ENCODE measurements at regions not wholly inside any gene's neighbourhood (a gene's known extent, or its start where the extent isn't known, plus 50 kb on each side); places are given as distances from the start of the nearest gene placed in this dataset.

DNA sequence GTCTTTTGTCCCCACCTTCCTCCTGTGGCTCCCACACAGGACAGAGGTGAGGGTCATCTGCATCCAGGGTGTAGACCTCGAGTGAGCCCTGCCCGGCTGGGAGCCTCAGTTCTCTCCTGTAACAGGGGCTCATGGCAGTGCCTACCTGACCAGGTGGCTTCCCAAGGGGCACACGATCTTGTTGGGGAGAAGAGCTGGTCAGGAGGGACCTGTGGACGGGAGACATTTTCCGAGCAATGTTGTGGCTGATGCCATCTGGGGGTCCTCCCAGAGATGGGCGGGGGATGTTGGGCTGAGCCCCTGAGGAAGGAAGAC is 51.9 kb downstream of the CEBPB start:
- peaks cover 3% of the 10 kb centered on the region for H3K4me1 ChIP-seq (ENCODE audit: control insufficient read depth, insufficient read depth, low read length, poor library complexity, severe bottlenecking)
- H3K4me3 ChIP-seq (ENCODE audit: extremely low read depth, insufficient read depth, low read length, poor library complexity, severe bottlenecking), result no peak overlapping the region
- 86 to 92% methylated on average over 4 to 6 of the region's 6 CpGs for WGBS, 2 experiments (ENCODE audit: insufficient coverage in 2 of 2)
- H3K27ac ChIP-seq (ENCODE audit: low read depth, low read length, severe bottlenecking), result no peak overlapping the region
- no peaks in the 10 kb centered on the region for H3K36me3 ChIP-seq (ENCODE audit: control insufficient read depth, insufficient read depth, low read length)
- H3K9me3 ChIP-seq (ENCODE audit: control insufficient read depth, low read length), result no peaks in the 10 kb centered on the region

DNA sequence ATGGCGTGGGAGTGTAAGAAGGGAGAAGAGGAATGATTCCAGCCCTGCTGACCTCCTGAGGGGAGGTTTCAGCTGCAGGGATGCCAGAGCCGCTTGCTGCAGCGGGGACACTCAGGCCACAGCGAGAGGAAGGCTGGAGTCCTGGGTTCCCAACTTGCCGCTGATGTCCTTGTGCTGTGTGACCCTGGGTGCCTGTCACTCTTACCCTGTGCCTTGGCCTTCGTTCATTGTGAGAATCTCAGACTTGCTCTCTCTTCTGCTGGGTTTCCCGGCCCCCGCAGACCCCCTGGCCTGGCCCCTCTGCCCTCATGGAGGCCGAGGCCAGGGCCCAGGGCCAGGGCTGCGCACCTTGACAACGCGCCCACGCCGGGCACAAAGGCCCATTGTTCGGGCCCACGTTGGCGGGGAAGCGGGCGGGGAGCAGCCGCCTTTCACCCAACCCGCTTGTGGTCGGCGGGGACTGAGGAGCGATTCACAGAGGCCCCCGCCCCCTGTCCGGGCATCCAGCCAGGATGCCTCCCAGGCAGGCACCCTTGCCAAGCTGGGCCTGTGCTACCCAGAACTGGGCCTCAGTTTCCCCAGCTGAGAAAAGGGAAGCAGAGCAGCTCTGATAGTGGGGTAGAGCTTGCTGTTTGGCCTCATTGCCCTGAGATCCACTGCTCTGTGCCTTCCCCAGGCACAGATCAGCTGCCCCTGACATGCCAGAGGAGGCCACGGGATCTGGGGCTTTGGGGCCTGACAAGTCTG is 52.4 kb downstream of the CEBPB start:
- 94 to 95% methylated on average over 25 to 27 of the region's 27 CpGs for WGBS, 2 experiments (ENCODE audit: insufficient coverage in 2 of 2)

DNA sequence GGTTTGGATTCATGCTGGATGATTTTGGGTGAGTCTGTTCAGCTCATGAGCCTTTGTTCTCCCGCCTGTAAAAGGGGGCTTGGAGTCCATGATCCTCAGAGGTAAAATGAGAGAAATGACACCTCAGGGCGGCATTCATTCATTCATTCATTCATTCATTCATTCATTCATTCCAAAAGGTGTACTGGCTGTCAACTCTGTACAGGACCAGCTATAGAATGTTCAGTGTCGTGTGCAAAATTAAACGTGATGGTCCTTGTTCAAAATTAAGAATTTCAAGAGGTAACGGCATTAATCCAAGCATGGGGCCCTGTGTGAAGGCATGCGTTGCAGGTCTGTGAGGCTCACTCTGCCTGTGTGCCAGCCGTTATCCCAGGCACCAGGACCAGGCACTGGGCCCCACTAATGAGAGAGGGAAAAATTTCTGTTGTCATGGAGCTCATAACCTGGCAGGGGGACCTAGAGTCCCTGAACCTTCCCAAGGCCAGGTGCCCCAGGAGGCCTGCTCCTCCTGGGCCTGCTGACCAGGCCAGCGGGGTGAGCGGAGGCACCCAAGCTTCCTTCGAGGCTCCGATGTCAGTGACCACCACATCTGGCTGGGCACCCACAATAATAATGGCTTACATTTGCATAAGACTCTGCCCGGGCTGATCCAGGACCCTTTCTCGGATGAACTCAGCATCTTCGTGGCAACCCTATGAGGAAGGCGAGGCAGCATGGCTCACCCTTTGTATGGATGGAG is 53.2 kb downstream of the CEBPB start:
- H3K4me3 ChIP-seq (ENCODE audit: extremely low read depth, insufficient read depth, low read length, poor library complexity, severe bottlenecking), result no peak overlapping the region
- H3K36me3 ChIP-seq (ENCODE audit: control insufficient read depth, insufficient read depth, low read length), result no peaks in the 10 kb centered on the region
- 93 to 94% methylated on average over 14 of the region's 15 CpGs for WGBS, 2 experiments (ENCODE audit: insufficient coverage in 2 of 2)
- no peaks in the 10 kb centered on the region for H3K9me3 ChIP-seq (ENCODE audit: control insufficient read depth, low read length)
- H3K27ac ChIP-seq (ENCODE audit: low read depth, low read length, severe bottlenecking), result no peak overlapping the region
- peaks cover 9% of the 10 kb centered on the region for H3K4me1 ChIP-seq (ENCODE audit: control insufficient read depth, insufficient read depth, low read length, poor library complexity, severe bottlenecking)

More for the DNA sequence above, 52.4 kb downstream of the CEBPB start:
- Histone ChIP-seq H3K9me3 (ENCODE audit: control insufficient read depth, low read length) (no peaks in the 10 kb centered on the region), H3K36me3 (ENCODE audit: control insufficient read depth, insufficient read depth, low read length) (no peaks in the 10 kb centered on the region), H3K4me1 (ENCODE audit: control insufficient read depth, insufficient read depth, low read length, poor library complexity, severe bottlenecking) (peaks cover 9% of the 10 kb centered on the region), H3K4me3 (ENCODE audit: extremely low read depth, insufficient read depth, low read length, poor library complexity, severe bottlenecking) (no peak overlapping the region), H3K27ac (ENCODE audit: low read depth, low read length, severe bottlenecking) (no peak overlapping the region)

DNA sequence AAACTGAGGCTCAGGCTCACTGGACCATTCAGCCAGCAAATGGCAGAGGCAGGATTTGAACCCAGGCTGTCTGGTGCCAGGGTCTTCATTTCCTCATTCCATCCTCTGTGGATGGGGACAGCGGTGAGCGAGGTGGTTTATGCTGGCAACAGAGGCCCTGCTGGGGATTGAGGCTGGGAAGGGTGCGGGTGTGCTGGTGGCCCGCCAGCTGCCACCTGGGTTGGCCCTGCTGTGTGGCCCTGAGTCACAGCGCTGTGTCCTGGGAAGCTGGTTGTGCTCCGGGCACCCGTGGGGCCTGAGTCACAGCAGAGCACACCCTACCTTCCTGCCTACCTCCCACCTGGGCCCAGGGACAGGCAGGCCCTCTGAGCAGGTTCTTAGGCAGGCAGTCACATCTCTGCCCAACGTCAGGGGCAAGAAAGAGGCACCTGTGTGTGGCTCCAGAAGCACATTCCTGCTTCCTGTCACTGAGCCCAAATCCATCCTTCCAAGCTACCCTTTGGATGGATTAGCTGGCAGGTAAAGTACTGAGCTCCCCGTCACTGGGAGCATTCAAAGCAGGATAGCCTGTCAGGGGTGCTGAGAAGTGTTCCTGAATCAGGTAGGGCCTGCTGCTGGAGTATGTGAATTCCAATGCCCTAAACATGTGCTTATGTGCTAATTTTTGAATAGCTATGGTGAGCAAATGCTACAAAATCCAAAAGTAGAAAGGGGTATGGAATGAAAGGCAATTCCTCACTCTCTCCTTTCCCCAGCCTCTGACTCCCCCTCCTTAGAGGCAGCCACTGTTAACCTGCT is 53.9 kb downstream of the CEBPB start:
- Histone ChIP-seq H3K36me3 (ENCODE audit: control insufficient read depth, insufficient read depth, low read length) (no peaks in the 10 kb centered on the region), H3K4me1 (ENCODE audit: control insufficient read depth, insufficient read depth, low read length, poor library complexity, severe bottlenecking) (peaks cover 9% of the 10 kb centered on the region), H3K9me3 (ENCODE audit: control insufficient read depth, low read length) (no peaks in the 10 kb centered on the region), H3K27ac (ENCODE audit: low read depth, low read length, severe bottlenecking) (no peak overlapping the region), H3K4me3 (ENCODE audit: extremely low read depth, insufficient read depth, low read length, poor library complexity, severe bottlenecking) (no peak overlapping the region)
- 95% methylated on average over 6 to 9 of the region's 9 CpGs for WGBS, 2 experiments (ENCODE audit: insufficient coverage in 2 of 2)

DNA sequence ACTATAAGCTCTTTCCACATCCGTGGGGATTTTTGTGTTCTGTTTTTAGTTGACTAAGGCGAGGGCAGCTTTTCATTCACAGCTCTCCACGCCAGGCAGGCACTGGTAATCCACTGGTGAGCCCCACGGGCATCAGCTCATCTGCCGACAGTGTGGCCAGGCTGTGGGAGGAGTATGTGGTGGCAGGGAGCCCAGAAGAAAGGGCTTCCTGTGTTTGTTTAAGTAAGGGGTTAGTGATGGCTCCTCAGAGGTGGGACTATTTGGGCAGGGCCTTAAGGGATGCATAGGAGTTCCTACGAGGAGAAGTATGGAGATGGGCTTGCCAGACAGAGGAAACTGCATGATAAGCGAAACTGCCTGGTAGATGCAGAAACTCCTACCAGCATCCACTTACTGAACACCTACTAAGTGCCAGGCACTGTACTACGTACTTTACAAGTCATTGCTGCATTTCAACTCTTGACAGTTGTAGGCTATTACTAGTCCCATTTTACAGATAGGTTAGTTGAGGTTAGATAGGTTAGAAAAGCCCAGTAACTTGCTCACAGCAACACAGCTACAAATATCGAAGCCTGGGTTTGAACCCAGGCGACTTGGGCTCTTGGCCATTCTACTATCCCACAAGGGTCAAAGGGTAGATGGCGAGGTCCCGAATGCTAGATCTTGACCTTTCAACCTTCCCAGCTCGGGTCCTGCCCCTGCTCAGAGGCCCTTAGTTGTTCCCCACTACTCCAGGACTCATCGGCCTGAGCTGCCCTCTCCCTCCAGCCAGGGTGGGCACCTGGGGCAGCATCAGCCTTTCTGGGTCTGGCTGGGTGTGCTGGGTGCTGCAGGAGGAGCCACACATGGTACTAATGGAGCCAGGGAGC is 55.1 kb downstream of the CEBPB start:
- H3K9me3 ChIP-seq (ENCODE audit: control insufficient read depth, low read length), result no peaks in the 10 kb centered on the region
- peaks cover 9% of the 10 kb centered on the region for H3K4me1 ChIP-seq (ENCODE audit: control insufficient read depth, insufficient read depth, low read length, poor library complexity, severe bottlenecking)
- no peak overlapping the region for H3K4me3 ChIP-seq (ENCODE audit: extremely low read depth, insufficient read depth, low read length, poor library complexity, severe bottlenecking)
- 83 to 85% methylated on average over 8 to 9 of the region's 14 CpGs for WGBS, 2 experiments (ENCODE audit: insufficient coverage in 2 of 2)
- H3K27ac ChIP-seq (ENCODE audit: low read depth, low read length, severe bottlenecking), result no peak overlapping the region
- H3K36me3 ChIP-seq (ENCODE audit: control insufficient read depth, insufficient read depth, low read length), result no peaks in the 10 kb centered on the region

DNA sequence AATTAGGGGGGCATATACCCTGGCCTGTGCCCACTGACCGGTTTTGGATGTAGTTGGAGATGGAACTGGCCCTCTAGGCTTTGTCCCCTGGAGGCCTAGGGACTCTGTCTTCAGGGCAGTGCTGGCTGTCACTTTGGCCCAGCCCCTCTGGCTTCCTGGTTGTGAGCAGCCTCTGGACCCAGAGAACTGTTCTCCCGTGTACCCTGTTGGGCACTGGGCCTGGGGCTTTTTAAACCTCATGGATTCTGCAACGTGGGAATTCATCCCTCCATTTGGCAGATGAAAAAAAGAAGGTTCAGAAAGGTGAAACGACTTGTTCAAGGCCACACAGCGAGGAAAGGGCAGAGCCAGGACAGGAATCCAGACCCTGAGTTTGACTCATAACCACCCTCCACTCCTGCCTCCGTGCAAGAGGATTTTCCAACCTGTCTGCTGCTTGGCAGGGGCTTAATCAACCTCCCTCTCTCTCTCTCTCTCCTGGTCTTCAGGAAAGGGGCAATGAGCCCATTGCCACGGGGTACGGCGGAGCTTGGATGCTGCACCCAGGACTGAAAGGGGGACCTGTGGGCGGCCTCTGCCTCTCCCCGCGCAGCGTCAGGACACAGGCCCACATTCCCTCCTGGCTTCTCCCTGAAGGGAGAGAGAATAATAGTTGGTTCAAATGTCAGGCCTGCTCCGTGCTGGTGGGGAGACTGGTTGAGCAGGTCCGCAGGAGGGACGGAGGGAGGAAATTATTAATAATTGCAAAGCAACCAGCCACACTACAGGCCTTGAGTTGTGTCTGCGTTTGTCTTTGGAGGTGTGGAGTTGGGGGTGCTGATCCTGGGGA is 56.0 kb downstream of the CEBPB start:
- H3K36me3 ChIP-seq (ENCODE audit: control insufficient read depth, insufficient read depth, low read length), result no peaks in the 10 kb centered on the region
- 86 to 87% methylated on average over 9 to 12 of the region's 17 CpGs for WGBS, 2 experiments (ENCODE audit: insufficient coverage in 2 of 2)
- H3K4me3 ChIP-seq (ENCODE audit: extremely low read depth, insufficient read depth, low read length, poor library complexity, severe bottlenecking), result no peak overlapping the region
- H3K9me3 ChIP-seq (ENCODE audit: control insufficient read depth, low read length), result no peaks in the 10 kb centered on the region
- H3K4me1 ChIP-seq (ENCODE audit: control insufficient read depth, insufficient read depth, low read length, poor library complexity, severe bottlenecking), result peaks cover 9% of the 10 kb centered on the region
- no peak overlapping the region for H3K27ac ChIP-seq (ENCODE audit: low read depth, low read length, severe bottlenecking)

DNA sequence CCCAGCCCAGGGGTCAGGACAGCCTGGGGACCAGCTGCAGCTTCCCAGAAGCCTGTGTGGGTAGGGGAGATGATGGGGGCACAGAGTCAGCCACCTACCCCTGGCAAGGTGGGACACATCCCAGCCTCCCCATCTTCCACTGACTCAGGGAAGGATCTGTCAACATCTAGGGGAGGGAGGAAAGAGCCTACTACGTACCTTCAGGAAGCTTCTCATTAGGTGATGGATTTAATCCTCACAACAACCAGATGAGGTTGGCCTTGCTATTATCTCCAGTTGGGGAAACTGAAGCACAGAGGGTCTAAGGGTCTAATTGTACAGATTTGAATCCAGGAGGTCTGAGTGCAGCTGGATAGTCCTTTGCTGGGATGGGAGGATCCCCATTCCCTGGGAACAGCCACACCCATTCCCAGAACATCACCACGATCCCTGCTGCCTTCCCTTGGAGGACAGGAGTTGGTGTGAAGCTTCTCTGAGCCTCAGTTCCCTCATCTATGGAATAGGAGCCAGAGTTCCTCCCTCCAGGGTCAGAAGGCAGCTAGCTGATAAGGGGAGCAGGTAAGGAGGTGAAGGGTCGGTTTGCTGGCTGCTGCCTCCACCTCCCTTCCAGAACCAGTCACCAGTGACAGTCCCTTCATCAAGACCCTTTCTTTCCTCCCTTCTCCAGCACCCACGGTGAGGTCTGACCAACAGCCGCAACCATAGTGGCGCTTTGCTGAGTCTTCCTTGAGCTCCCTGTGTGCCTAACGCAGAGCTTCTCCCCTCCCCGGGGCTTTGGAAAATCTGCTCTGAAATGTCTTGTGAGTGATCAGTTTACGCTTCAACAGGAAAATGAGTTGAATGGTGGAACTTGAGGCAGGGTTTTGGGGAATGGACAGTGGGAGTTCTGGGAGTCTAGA is 56.8 kb downstream of the CEBPB start:
- H3K4me3 ChIP-seq (ENCODE audit: extremely low read depth, insufficient read depth, low read length, poor library complexity, severe bottlenecking), result no peak overlapping the region
- H3K4me1 ChIP-seq (ENCODE audit: control insufficient read depth, insufficient read depth, low read length, poor library complexity, severe bottlenecking), result peaks cover 12% of the 10 kb centered on the region
- no peaks in the 10 kb centered on the region for H3K9me3 ChIP-seq (ENCODE audit: control insufficient read depth, low read length)
- no peaks in the 10 kb centered on the region for H3K36me3 ChIP-seq (ENCODE audit: control insufficient read depth, insufficient read depth, low read length)
- H3K27ac ChIP-seq (ENCODE audit: low read depth, low read length, severe bottlenecking), result no peak overlapping the region
- 88 to 90% methylated on average over 5 to 7 of the region's 9 CpGs for WGBS, 2 experiments (ENCODE audit: insufficient coverage in 2 of 2)

DNA sequence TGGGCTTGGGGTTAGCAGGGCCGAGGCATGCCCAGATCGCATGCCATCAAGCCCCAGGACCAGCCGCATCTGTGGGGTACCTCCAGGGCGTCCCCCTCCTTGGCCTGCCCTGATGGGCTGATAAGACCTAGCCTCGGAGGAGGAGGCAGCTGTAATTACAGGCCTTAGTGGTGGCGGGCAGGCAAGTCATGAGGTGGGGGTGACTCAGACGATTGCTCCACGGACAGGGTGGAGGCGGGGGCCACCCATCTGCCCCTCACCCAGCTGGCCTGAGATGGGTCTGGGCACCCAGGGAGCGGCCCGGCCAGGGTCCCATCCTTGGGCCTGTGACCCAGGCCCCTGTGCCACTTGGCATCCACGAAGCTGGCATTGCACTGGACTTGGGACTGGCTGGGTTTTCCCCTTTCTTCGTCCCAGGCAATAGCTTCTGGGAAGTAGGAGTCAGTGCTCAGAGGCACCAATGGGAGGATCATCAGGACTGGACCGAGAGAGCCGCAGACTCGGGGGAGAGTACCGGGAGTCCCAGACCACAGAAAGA is 57.5 kb downstream of the CEBPB start:
- 83 to 88% methylated on average over 17 of the region's 17 CpGs for WGBS, 2 experiments (ENCODE audit: insufficient coverage in 2 of 2)
- Histone ChIP-seq H3K4me1 (ENCODE audit: control insufficient read depth, insufficient read depth, low read length, poor library complexity, severe bottlenecking) (peaks cover 12% of the 10 kb centered on the region), H3K4me3 (ENCODE audit: extremely low read depth, insufficient read depth, low read length, poor library complexity, severe bottlenecking) (no peak overlapping the region), H3K36me3 (ENCODE audit: control insufficient read depth, insufficient read depth, low read length) (no peaks in the 10 kb centered on the region), H3K27ac (ENCODE audit: low read depth, low read length, severe bottlenecking) (no peak overlapping the region), H3K9me3 (ENCODE audit: control insufficient read depth, low read length) (no peaks in the 10 kb centered on the region)
